HepG2 (cell line): ENCODE measurements at regions not wholly inside any gene's neighbourhood (a gene's known extent, or its start where the extent isn't known, plus 50 kb on each side); places are given as distances from the start of the nearest gene placed in this dataset.

ENCODE experiments used
- ATAC-seq: fragments of 200-7000 bp; cut with Tn5 transposase; 3 replicates; pipeline ENCODE4 v1.9.1; 2020; ENCODE audit warnings: mild to moderate bottlenecking, moderate library complexity
- BruUV-seq: library from RNA; stranded (reverse); fragments of 400-500 nt; replicated peaks from 2 replicates; lab custom pipeline; 2021; lab: Mats Ljungman, UMichigan
- CTCF ChIA-PET: fragments of 300-600 bp; formaldehyde crosslinking; extraction: SDS; loops from one replicate; lab custom pipeline; 2021; ENCODE audit warnings: low total read pairs, inconsistent platforms, low intra/inter-chr PET ratio; lab: Yijun Ruan, JAX
- POLR2A ChIA-PET: fragments of 350-600 bp; sonication (Branson Sonifier 250); formaldehyde crosslinking; loops from one replicate; lab custom pipeline; 2020; ENCODE audit warnings: antibody characterized with exemption, inconsistent platforms; lab: Yijun Ruan, JAX
- DNase-seq: peaks from one replicate; pipeline ENCODE4 v3.0.0-alpha.2; 2015; ENCODE audit warnings: low spot score
- FAIRE-seq: peaks from 3 replicates; lab custom pipeline; 2011; peaks lifted over from hg19 to GRCh38; lab: Jason Lieb, UNC
- H2AFZ ChIP-seq: one replicate; pipeline ENCODE4 v1.6.1; 2011; ENCODE audit warnings: low read length, inconsistent platforms
- H3K27ac ChIP-seq: fragments of 300-600 bp; 3 replicates; pipeline ENCODE4 v1.8.0; 2011; ENCODE audit warnings: mixed run types, mild to moderate bottlenecking, mixed read lengths, low read length, inconsistent platforms; ENCODE audit not compliant: insufficient read depth; ENCODE audit errors: extremely low read length
- H3K27me3 ChIP-seq, 2 experiments: fragments of 200-600 bp in 1 of 2; 2 replicates in 1 of 2; 3 replicates in 1 of 2; pipeline versions ENCODE4 v1.6.0 to v1.8.0; 2011; ENCODE audit warnings: low read length in 2 of 2, mild to moderate bottlenecking in 2 of 2, moderate library complexity in 2 of 2, inconsistent platforms in 1 of 2; ENCODE audit not compliant: insufficient read depth in 2 of 2, control insufficient read depth in 1 of 2
- H3K36me3 ChIP-seq, 2 experiments: fragments of 200-600 bp in 1 of 2; replicated peaks in 1 of 2; 2 replicates in 1 of 2; 3 replicates in 1 of 2; pipeline versions ENCODE4 v1.5.1 to v1.8.0; 2011; ENCODE audit warnings: low read length in 2 of 2, inconsistent platforms in 1 of 2; ENCODE audit not compliant: insufficient read depth in 2 of 2, control insufficient read depth in 1 of 2
- H3K4me1 ChIP-seq: 2 replicates; pipeline ENCODE4 v1.5.1; 2012; ENCODE audit warnings: low read length, inconsistent platforms; ENCODE audit not compliant: insufficient read depth
- H3K4me2 ChIP-seq: 2 replicates; pipeline ENCODE4 v1.6.0; 2011; ENCODE audit warnings: low read depth, low read length, inconsistent platforms
- H3K4me3 ChIP-seq, 3 experiments: fragments of 200-600 bp in 1 of 3; sonication (generic), shearing (Covaris generic) in 1 of 3; replicated peaks in 1 of 3; 2 replicates each; pipeline ENCODE4 v1.5.1; 2011 to 2016; ENCODE audit warnings: low read length in 3 of 3, inconsistent platforms in 2 of 3, low read depth in 2 of 3, mild to moderate bottlenecking in 2 of 3, control low read depth in 1 of 3, mixed read lengths in 1 of 3; ENCODE audit not compliant: insufficient read depth in 1 of 3
- H3K79me2 ChIP-seq: one replicate; pipeline ENCODE4 v1.6.1; 2011; ENCODE audit warnings: low read length, inconsistent platforms; ENCODE audit not compliant: insufficient read depth
- H3K9ac ChIP-seq: 2 replicates; pipeline ENCODE4 v1.6.0; 2011; ENCODE audit warnings: mild to moderate bottlenecking, low read depth, low read length, inconsistent platforms; ENCODE audit not compliant: insufficient read depth
- H3K9me3 ChIP-seq: 2 replicates; pipeline ENCODE4 v1.5.1; 2012; ENCODE audit warnings: mild to moderate bottlenecking, low read length
- H4K20me1 ChIP-seq: 2 replicates; pipeline ENCODE4 v1.6.0; 2011; ENCODE audit warnings: inconsistent platforms, mild to moderate bottlenecking, low read length, moderate library complexity; ENCODE audit not compliant: insufficient read depth
- FOXJ3 ChIP-seq: sonication (generic); formaldehyde crosslinking; IDR thresholded peaks from 2 replicates; pipeline ENCODE4 v1.4.0; 2020; ENCODE audit warnings: missing genetic modification reagents, mild to moderate bottlenecking, borderline replicate concordance
- HOMEZ ChIP-seq: IDR thresholded peaks from 2 replicates; pipeline ENCODE4 v1.6.1; 2016; ENCODE audit warnings: low read depth
- JUND ChIP-seq: sonication (generic); formaldehyde crosslinking; IDR thresholded peaks from 2 replicates; pipeline ENCODE4 v1.8.0; 2022; ENCODE audit warnings: mild to moderate bottlenecking, missing genetic modification reagents
- MIER2 ChIP-seq: IDR thresholded peaks from 2 replicates; pipeline ENCODE4 v1.6.1; 2016; ENCODE audit warnings: missing biosample characterization, missing genetic modification reagents
- MIXL1 ChIP-seq: IDR thresholded peaks from 2 replicates; pipeline ENCODE4 v1.6.1; 2016
- RFX3 ChIP-seq: IDR thresholded peaks from 2 replicates; pipeline ENCODE4 v1.6.1; 2016; ENCODE audit warnings: missing biosample characterization, missing genetic modification reagents
- SNAPC5 ChIP-seq: sonication (generic); formaldehyde crosslinking; IDR thresholded peaks from 2 replicates; pipeline ENCODE4 v1.8.1; 2023; ENCODE audit warnings: mild to moderate bottlenecking, missing genetic modification reagents, borderline replicate concordance
- TBX2 ChIP-seq: sonication (generic); formaldehyde crosslinking; IDR thresholded peaks from 2 replicates; pipeline ENCODE4 v1.5.0; 2020; ENCODE audit warnings: missing genetic modification reagents, mild to moderate bottlenecking, borderline replicate concordance
- XBP1 ChIP-seq: sonication (generic); formaldehyde crosslinking; IDR thresholded peaks from 2 replicates; pipeline ENCODE4 v1.5.0; 2020; ENCODE audit warnings: missing genetic modification reagents
- ZFP36L2 ChIP-seq: sonication (generic); formaldehyde crosslinking; IDR thresholded peaks from 2 replicates; pipeline ENCODE4 v1.4.0; 2020; ENCODE audit warnings: missing genetic modification reagents
- ZNF235 ChIP-seq: sonication (generic); formaldehyde crosslinking; IDR thresholded peaks from 2 replicates; pipeline ENCODE4 v1.8.1; 2023; ENCODE audit warnings: mild to moderate bottlenecking, missing genetic modification reagents, borderline replicate concordance
- ZNF713 ChIP-seq: sonication (generic); formaldehyde crosslinking; IDR thresholded peaks from 2 replicates; pipeline ENCODE4 v1.4.0; 2020; ENCODE audit warnings: mild to moderate bottlenecking, missing genetic modification reagents
- ZNF784 ChIP-seq: sonication (generic); formaldehyde crosslinking; IDR thresholded peaks from 2 replicates; pipeline ENCODE4 v1.5.1; 2020; ENCODE audit warnings: missing genetic modification reagents, mild to moderate bottlenecking, borderline replicate concordance
- WGBS: methylation state at CpG from one replicate; pipeline ENCODE4 v1.1.6; 2017; ENCODE audit warnings: low lambda C conversion rate; 5-methylcytosine and 5-hydroxymethylcytosine counted together
- in situ Hi-C: cut with HindIII; loops from 2 replicates; pipeline ENCODE4 v1.10.0; 2017; ENCODE audit warnings: low pct_unique_long_range_greater_than_20kb; ENCODE audit not compliant: extremely low pct_ligation_motif_present
- intact Hi-C: fragments of 100-400 bp; cut with micrococcal nuclease; formaldehyde crosslinking; loops from one replicate; pipeline ENCODE4 v1.10.0; 2022; ENCODE audit not compliant: unreplicated experiment
- TF ChIP-seq, protein P1 (sequence below): IDR thresholded peaks from 2 replicates; pipeline ENCODE4 v1.6.1; 2016
- TF ChIP-seq, protein P2 (sequence below): IDR thresholded peaks from 2 replicates; pipeline ENCODE4 v1.6.1; 2016
- TF ChIP-seq, protein P3 (sequence below): sonication (generic); formaldehyde crosslinking; IDR thresholded peaks from 2 replicates; pipeline ENCODE4 v1.4.0; 2020; ENCODE audit warnings: mild to moderate bottlenecking, missing genetic modification reagents, borderline replicate concordance

- TF ChIP-seq MIXL1 (CRISPR knock-in tag) (no peak), RFX3 (no peak), TBX2 (CRISPR knock-in tag) (no peak), ZNF784 (CRISPR knock-in tag) (no peak), ZNF235 (CRISPR knock-in tag) (no peak), ZFP36L2 (CRISPR knock-in tag) (no peak)
- TF ChIP-seq, protein P1, sequence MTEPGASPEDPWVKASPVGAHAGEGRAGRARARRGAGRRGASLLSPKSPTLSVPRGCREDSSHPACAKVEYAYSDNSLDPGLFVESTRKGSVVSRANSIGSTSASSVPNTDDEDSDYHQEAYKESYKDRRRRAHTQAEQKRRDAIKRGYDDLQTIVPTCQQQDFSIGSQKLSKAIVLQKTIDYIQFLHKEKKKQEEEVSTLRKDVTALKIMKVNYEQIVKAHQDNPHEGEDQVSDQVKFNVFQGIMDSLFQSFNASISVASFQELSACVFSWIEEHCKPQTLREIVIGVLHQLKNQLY (CRISPR knock-in tag), result no peak
- TF ChIP-seq, protein P2, sequence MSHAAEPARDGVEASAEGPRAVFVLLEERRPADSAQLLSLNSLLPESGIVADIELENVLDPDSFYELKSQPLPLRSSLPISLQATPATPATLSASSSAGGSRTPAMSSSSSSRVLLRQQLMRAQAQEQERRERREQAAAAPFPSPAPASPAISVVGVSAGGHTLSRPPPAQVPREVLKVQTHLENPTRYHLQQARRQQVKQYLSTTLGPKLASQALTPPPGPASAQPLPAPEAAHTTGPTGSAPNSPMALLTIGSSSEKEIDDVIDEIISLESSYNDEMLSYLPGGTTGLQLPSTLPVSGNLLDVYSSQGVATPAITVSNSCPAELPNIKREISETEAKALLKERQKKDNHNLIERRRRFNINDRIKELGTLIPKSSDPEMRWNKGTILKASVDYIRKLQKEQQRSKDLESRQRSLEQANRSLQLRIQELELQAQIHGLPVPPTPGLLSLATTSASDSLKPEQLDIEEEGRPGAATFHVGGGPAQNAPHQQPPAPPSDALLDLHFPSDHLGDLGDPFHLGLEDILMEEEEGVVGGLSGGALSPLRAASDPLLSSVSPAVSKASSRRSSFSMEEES (CRISPR knock-in tag), result no peak
Observed at GRCh38 chr7:63113713-63114285, 884.9 kb upstream of the ZNF722 start (continued).

DNA sequence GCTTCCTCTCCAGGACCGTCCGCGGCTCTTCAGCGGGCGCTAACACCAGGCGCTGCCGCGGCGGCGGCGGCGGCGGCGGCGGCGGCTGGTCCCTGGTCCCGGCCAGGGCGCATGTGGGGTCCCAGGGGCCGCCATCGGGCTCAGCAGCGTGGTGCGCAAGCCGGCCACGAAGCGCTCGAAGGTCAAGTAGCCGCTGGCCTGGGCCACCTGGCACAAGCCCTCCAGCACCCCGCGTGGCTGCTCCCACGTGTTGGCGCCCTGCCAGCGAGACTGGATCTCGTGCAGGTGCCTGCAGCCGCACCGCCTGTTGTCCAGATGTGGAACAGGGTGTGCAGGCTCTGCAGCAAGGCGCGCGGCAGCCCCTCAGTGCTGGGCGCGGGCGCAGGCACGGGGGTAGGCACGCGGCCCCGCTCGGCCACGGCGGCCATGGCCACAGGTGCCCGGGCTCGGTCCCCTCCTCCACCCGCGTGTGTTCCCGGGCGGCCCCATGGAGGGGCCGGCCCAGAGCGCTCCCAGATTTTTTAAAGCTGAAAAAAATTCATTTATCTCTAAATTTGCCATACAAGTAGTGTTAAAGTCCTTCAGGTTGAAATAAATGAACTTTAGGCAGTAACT, 884.2 kb upstream of the ZNF722 start:
- Histone ChIP-seq H3K27ac (no peak overlapping the region), H3K79me2 (no peaks in the 10 kb centered on the region), H3K4me3 (no peak overlapping the region), H3K4me2 (no peak overlapping the region), H3K27me3 (no peaks in the 10 kb centered on the region), H3K4me1 (no peaks in the 10 kb centered on the region), H4K20me1 (no peaks in the 10 kb centered on the region), H2AFZ (no peak overlapping the region), H3K36me3 (no peaks in the 10 kb centered on the region), H3K9ac (no peak overlapping the region), H3K9me3 (peaks cover 70% of the 10 kb centered on the region)
- FAIRE-seq (no peak), DNase-seq (no peak), ATAC-seq (no peak)
- POLR2A ChIA-PET, result no interaction called here
- intact Hi-C loops (no loop called here), in situ Hi-C loops (no loop called here)
- CTCF ChIA-PET, result no interaction called here
- 75% methylated on average over 35 of the region's 56 CpGs for WGBS
- no TSS peak for BruUV-seq
- TF ChIP-seq JUND (CRISPR knock-in tag) (no peak), ZNF713 (CRISPR knock-in tag) (no peak), XBP1 (no peak), SNAPC5 (no peak), FOXJ3 (CRISPR knock-in tag) (no peak), HOMEZ (no peak), MIER2 (CRISPR knock-in tag) (no peak)
- TF ChIP-seq, protein P3, sequence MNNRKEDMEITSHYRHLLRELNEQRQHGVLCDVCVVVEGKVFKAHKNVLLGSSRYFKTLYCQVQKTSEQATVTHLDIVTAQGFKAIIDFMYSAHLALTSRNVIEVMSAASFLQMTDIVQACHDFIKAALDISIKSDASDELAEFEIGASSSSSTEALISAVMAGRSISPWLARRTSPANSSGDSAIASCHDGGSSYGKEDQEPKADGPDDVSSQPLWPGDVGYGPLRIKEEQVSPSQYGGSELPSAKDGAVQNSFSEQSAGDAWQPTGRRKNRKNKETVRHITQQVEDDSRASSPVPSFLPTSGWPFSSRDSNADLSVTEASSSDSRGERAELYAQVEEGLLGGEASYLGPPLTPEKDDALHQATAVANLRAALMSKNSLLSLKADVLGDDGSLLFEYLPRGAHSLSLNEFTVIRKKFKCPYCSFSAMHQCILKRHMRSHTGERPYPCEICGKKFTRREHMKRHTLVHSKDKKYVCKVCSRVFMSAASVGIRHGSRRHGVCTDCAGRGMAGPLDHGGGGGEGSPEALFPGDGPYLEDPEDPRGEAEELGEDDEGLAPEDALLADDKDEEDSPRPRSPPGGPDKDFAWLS (CRISPR knock-in tag), result no peak
